ENCODE measurements at regions not wholly inside any gene's neighbourhood (a gene's known extent, or its start where the extent isn't known, plus 50 kb on each side); places are given as distances from the start of the nearest gene placed in this dataset.

- no peak for DNase-seq (ENCODE audit: low spot score)
Measured at GRCh38 chr11:104451197-104451893, 287.4 kb upstream of the PDGFD start.

- DNase-seq (ENCODE audit: low spot score): no peak
Measured at GRCh38 chr11:104443387-104443786, 279.4 kb upstream of the PDGFD start.

DNA sequence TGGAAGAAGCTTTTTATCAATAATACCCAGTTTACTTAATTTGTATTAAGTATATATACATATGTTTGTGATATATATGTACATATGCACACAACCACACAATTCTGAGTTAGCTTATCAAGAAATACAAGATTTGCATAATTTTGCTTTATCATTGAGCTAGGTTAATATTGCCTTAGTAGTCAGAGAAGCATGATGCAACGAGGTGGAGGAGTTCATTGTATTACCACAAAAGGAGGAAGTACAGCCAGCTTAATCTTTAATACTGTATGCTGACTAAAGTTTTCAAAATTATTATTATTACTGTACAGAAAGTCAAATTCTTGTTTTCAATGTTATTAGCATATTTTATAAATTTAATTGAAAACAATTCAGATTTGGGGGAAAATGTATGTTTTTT is 278.4 kb upstream of the PDGFD start:
- no peak for DNase-seq (ENCODE audit: low spot score)

GRCh38 chr11:104435494-104435893 is 271.5 kb upstream of the PDGFD start:
- no peak for DNase-seq (ENCODE audit: low spot score)

DNA sequence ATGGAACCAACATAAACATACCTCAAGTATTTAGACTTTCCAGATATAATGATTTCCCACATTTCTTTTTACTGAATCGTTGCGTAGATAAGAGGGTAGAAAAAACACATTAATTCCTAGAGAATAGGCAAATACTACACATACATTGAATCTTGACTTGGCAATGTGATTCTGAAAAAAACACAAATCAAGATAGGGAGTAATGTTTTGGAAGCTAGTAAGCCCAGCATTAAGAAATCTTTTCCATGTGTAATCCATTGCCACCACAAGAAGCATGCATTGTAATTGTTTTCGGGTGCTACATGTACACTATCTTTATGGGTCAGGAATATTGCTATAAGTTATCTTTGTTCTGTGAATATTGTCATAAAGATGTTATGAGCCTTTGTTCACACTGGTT is 269.8 kb upstream of the PDGFD start:
- no peak for DNase-seq (ENCODE audit: low spot score)

- no peak for DNase-seq (ENCODE audit: low spot score)
Measured at GRCh38 chr11:104432981-104433380, 269.0 kb upstream of the PDGFD start.

DNA sequence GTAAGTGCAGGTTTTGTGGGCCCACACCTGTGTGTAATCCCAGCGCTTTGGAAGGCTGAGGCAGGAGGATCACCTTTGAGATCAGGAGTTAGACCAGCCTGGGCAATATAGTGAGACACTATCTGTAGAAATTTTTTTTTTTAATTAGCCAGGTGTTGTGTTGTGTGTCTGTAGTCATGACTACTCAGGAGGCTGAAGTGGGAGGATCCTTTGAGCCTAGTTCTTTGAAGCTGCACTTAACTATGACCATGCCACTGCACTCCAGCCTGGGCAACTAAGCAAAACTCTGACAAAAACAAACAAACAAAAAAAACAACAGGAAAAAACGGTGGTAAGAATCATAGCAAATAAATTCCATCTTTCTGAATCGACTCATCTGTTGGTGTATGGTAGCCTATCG is 268.6 kb upstream of the PDGFD start:
- DNase-seq (ENCODE audit: low spot score): no peak

- DNase-seq (ENCODE audit: low spot score): no peak
Measured at GRCh38 chr11:104422324-104422944, 258.5 kb upstream of the PDGFD start.

GRCh38 chr11:104410336-104410735 is 246.4 kb upstream of the PDGFD start:
- DNase-seq (ENCODE audit: low spot score): no peak

- no peak for DNase-seq (ENCODE audit: low spot score)
Measured at GRCh38 chr11:104408630-104409029, 244.7 kb upstream of the PDGFD start.

- DNase-seq (ENCODE audit: low spot score): no peak
Measured at GRCh38 chr11:104405277-104405676, 241.3 kb upstream of the PDGFD start.

DNA sequence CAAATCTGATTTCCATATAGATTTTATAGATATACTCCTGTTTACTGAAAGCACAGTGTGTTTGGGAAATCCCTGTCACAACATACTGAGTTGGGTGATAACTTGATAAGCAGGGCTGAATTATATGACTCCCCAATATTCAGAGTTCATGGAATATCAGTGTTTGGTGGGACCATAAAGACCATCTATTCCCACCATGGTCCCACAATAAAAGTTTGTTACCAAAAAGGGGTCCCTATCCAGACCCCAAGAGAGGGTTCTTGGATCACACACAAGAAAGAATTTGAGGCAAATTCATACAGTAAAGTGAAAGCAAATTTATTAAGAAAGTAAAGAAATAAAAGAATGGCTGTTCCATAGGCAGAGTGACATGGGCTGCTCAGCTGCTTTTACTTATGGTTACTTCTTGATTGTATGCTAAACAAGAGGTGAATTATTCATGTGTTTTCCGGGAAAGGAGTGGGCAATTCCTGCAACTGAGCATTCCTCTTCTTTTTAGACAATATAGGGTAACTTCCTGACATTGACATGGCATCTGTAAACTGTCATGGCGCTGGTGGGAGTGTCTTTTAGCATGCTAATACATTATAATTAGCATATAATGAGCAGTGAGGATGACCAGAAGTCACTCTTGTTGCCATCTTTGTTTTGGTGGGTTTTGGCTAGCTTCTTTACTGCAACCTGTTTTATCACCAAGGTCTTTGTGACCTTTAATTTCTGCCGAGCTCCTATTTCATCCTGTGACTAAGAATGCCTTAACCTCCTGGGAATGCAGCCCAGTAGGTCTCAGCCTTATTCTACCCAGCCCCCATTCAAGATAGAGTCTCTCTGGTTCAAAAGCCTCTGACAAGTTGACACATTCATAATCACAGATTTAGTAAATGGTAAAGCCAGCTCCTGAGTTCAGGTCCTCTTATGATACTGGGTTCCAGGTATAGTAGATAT is 240.6 kb upstream of the PDGFD start:
- DNase-seq (ENCODE audit: low spot score): no peak

- DNase-seq (ENCODE audit: low spot score): no peak
Measured at GRCh38 chr11:104402812-104403521, 239.0 kb upstream of the PDGFD start.

- DNase-seq (ENCODE audit: low spot score): no peak
Measured at GRCh38 chr11:104394508-104394907, 230.6 kb upstream of the PDGFD start.

DNA sequence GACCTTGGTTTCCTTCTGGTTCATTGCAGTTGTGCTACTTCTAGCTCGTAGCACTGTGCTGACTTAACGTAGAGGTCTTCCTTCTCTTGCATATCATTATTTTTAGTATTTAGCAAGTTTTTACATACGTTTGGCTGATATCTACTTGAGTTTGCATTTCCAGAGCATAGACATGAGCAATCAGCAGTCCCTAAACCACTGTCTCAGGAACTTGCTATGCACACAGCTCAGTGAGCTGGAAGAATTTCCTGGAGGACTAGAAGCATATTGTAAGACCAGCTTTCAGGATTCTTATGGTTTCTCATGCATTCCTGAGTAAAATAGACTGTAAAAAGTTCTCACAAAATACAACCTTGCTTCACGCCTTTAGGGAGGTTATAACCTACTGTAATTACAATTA is 226.7 kb upstream of the PDGFD start:
- no peak for DNase-seq (ENCODE audit: low spot score)

DNA sequence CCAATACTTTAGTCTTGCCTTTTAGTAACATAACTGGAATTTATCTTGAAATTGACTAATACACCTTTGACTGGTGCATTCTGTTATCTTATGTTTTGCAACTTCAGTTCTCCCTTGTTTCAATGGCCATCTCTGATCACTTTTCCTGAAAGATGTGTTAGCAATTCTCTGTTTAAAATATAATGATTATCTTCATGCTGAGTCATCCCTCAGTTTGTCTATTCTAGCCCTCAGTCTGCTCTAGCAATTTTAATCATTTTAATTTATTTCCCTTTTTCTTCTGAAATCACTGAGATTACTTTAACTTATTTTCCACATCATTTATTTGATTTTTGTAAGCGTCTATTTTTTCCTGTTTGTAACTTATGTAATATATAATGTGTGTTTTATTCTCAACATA is 221.9 kb upstream of the PDGFD start:
- no peak for DNase-seq (ENCODE audit: low spot score)

GRCh38 chr11:104380358-104380757 is 216.4 kb upstream of the PDGFD start:
- DNase-seq (ENCODE audit: low spot score): no peak

GRCh38 chr11:104372111-104372510 is 208.2 kb upstream of the PDGFD start:
- no peak for DNase-seq (ENCODE audit: low spot score)

- DNase-seq (ENCODE audit: low spot score): no peak
Measured at GRCh38 chr11:104370478-104370877, 206.5 kb upstream of the PDGFD start.

DNA sequence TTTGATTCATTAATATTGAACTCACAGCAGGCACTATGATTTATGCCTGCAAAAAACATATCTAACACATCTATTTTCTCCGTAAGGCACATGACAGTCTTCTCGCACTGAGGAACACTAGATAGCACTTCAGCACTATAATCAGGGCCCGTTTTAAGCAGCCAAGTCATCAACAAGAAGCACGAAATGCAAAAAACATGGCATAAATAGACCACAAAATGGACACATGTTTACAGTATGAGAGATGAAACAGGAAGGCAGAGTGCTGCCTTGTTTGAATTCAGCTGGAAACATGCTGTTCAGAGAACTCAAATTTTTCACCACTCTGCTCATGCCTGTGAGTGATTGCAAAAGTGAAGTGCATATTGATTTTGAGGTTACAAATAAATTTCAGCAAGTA is 205.8 kb upstream of the PDGFD start:
- DNase-seq (ENCODE audit: low spot score): no peak

DNA sequence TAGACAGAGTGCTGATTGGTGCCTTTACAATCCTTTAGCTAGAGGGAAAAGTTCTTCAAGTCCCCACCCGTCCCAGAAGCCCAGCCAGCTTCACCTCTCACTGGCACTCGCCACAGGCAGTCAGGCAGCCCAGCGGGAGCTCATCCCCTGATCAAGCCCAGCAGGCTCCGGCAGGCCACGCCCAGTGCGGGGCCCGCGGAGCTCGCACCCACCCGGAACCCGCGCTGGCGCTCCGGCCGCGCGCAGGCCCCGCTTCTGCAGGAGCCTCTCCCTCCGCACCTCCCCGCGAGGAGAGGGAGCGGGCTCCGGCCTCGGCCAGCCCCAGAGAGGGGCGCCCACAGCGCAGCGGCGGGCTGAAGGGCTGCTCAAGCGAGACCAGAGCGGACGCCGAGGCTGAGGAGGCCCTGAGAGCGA is 202.4 kb upstream of the PDGFD start:
- DNase-seq (ENCODE audit: low spot score): no peak

GRCh38 chr11:104365676-104366075 is 201.7 kb upstream of the PDGFD start:
- DNase-seq (ENCODE audit: low spot score): no peak
